HCT116 (cell line): ENCODE measurements at regions not wholly inside any gene's neighbourhood (a gene's known extent, or its start where the extent isn't known, plus 50 kb on each side); places are given as distances from the start of the nearest gene placed in this dataset.

Source experiments
- EZH2phosphoT487 ChIP-seq: fragments of 200-600 bp; IDR thresholded peaks from 2 replicates; pipeline ENCODE4 v1.6.1; 2018; ENCODE audit warnings: antibody characterized with exemption, borderline replicate concordance
- POLR2A ChIP-seq: IDR thresholded peaks from 2 replicates; pipeline ENCODE4 v1.7.0; 2011; ENCODE audit warnings: borderline replicate concordance; ENCODE audit not compliant: insufficient read depth, insufficient read length; ENCODE audit errors: extremely low read depth
- RAD21 ChIP-seq: IDR thresholded peaks from 2 replicates; pipeline ENCODE4 v1.6.1; 2012; ENCODE audit warnings: low read depth, mild to moderate bottlenecking
- SP1 ChIP-seq: IDR thresholded peaks from 2 replicates; pipeline ENCODE4 v1.6.1; 2012; ENCODE audit warnings: low read depth
- TCF7L2 ChIP-seq: IDR thresholded peaks from 2 replicates; pipeline ENCODE4 v1.7.0; 2011; ENCODE audit warnings: borderline replicate concordance, inconsistent platforms; ENCODE audit not compliant: insufficient read depth, insufficient read length; ENCODE audit errors: extremely low read depth
- YY1 ChIP-seq: IDR thresholded peaks from 2 replicates; pipeline ENCODE4 v1.6.1; 2011; ENCODE audit warnings: low read length, low read depth, moderate library complexity, mild to moderate bottlenecking; ENCODE audit not compliant: insufficient replicate concordance; ENCODE audit errors: extremely low read depth
- TF ChIP-seq, protein P1 (sequence below), 3 experiments: fragments of 200-600 bp in 1 of 3; sonication (generic) in 1 of 3; IDR thresholded peaks in 2 of 3; conservative IDR thresholded peaks in 1 of 3; 2 replicates each; pipeline ENCODE4 v1.5.1; 2012 to 2017; ENCODE audit warnings: low read depth in 2 of 3, low read length in 2 of 3, antibody characterized with exemption in 1 of 3, borderline replicate concordance in 1 of 3, control low read depth in 1 of 3, mild to moderate bottlenecking in 1 of 3, mixed read lengths in 1 of 3, mixed run types in 1 of 3, moderate library complexity in 1 of 3; ENCODE audit not compliant: insufficient read depth in 1 of 3
- TF ChIP-seq, protein P2 (sequence below): IDR thresholded peaks from 2 replicates; pipeline ENCODE4 v1.6.1; 2012; ENCODE audit warnings: low read depth

DNA sequence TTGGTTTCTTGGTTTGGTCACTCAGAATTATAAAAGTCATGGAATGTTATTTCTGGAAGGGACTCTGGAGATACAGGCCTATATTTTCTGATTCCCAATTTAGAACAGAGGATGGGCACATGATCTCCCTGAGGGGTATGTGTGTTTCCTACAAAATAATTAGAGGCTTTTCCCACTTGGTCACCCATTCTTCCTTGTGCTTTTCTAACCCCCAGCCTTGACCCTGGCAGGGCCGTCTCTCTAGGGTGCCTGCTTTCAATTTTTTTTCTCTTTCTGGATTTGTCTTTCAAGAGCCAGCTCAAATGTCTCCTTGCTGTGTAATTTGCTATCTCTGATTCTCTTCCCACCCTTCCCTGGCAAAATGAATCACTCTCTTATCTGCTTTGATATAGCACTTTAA lies 131.9 kb downstream of the HLX start:
- TF ChIP-seq, protein P1, sequence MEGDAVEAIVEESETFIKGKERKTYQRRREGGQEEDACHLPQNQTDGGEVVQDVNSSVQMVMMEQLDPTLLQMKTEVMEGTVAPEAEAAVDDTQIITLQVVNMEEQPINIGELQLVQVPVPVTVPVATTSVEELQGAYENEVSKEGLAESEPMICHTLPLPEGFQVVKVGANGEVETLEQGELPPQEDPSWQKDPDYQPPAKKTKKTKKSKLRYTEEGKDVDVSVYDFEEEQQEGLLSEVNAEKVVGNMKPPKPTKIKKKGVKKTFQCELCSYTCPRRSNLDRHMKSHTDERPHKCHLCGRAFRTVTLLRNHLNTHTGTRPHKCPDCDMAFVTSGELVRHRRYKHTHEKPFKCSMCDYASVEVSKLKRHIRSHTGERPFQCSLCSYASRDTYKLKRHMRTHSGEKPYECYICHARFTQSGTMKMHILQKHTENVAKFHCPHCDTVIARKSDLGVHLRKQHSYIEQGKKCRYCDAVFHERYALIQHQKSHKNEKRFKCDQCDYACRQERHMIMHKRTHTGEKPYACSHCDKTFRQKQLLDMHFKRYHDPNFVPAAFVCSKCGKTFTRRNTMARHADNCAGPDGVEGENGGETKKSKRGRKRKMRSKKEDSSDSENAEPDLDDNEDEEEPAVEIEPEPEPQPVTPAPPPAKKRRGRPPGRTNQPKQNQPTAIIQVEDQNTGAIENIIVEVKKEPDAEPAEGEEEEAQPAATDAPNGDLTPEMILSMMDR (IDR thresholded peaks at IDR 0.05 in 2 of 3, conservative IDR thresholded peaks at IDR 0.05 in 1 of 3; ENCODE audit: borderline replicate concordance in 1 of 3, insufficient read depth in 1 of 3, low read depth in 2 of 3, low read length in 2 of 3), result no peak
- no peak for TF ChIP-seq POLR2A
- TF ChIP-seq SP1, result no peak
- TF ChIP-seq EZH2phosphoT487, result no peak
- no peak for TF ChIP-seq TCF7L2
- TF ChIP-seq, protein P2, sequence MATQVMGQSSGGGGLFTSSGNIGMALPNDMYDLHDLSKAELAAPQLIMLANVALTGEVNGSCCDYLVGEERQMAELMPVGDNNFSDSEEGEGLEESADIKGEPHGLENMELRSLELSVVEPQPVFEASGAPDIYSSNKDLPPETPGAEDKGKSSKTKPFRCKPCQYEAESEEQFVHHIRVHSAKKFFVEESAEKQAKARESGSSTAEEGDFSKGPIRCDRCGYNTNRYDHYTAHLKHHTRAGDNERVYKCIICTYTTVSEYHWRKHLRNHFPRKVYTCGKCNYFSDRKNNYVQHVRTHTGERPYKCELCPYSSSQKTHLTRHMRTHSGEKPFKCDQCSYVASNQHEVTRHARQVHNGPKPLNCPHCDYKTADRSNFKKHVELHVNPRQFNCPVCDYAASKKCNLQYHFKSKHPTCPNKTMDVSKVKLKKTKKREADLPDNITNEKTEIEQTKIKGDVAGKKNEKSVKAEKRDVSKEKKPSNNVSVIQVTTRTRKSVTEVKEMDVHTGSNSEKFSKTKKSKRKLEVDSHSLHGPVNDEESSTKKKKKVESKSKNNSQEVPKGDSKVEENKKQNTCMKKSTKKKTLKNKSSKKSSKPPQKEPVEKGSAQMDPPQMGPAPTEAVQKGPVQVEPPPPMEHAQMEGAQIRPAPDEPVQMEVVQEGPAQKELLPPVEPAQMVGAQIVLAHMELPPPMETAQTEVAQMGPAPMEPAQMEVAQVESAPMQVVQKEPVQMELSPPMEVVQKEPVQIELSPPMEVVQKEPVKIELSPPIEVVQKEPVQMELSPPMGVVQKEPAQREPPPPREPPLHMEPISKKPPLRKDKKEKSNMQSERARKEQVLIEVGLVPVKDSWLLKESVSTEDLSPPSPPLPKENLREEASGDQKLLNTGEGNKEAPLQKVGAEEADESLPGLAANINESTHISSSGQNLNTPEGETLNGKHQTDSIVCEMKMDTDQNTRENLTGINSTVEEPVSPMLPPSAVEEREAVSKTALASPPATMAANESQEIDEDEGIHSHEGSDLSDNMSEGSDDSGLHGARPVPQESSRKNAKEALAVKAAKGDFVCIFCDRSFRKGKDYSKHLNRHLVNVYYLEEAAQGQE, result no peak
- no peak for TF ChIP-seq YY1
- TF ChIP-seq RAD21, result no peak
